ENCODE measurements at regions not wholly inside any gene's neighbourhood (a gene's known extent, or its start where the extent isn't known, plus 50 kb on each side); places are given as distances from the start of the nearest gene placed in this dataset.

GRCh38 chr5:68646144-68646543 is 430.6 kb downstream of the PIK3R1 start:
- TF ChIP-seq CTCF (conservative IDR thresholded peaks at IDR 0.05; ENCODE audit: low read depth, low read length) (no peak), EZH2 (IDR thresholded peaks at IDR 0.05; ENCODE audit: borderline replicate concordance, low read depth, low read length, poor library complexity, severe bottlenecking) (no peak)

Data from A673 (cell line).